HG03565 (cell line): ENCODE measurements at regions not wholly inside any gene's neighbourhood (a gene's known extent, or its start where the extent isn't known, plus 50 kb on each side); places are given as distances from the start of the nearest gene placed in this dataset.

ENCODE experiments used
- ATAC-seq: cut with Tn5 transposase; IDR thresholded peaks from one replicate; pipeline ENCODE4 v1.9.1; 2021; ENCODE audit warnings: mild to moderate bottlenecking, moderate library complexity; ENCODE audit not compliant: unreplicated experiment

- no peak for ATAC-seq
Observed at GRCh38 chr6:26305641-26305969, 59.4 kb upstream of the BTN3A2 start.

- no peak for ATAC-seq
Observed at GRCh38 chr6:26306232-26306631, 58.8 kb upstream of the BTN3A2 start.

GRCh38 chr6:26307850-26308249 lies 57.1 kb upstream of the BTN3A2 start:
- no peak for ATAC-seq

- ATAC-seq: no peak
Observed at GRCh38 chr6:26309731-26310142, 55.3 kb upstream of the BTN3A2 start.

- ATAC-seq: no peak
Observed at GRCh38 chr6:26311012-26311384, 54.0 kb upstream of the BTN3A2 start.

GRCh38 chr6:26311385-26312095 lies 53.5 kb upstream of the BTN3A2 start:
- ATAC-seq: peak; percentile 34

GRCh38 chr6:26312096-26312463 lies 52.9 kb upstream of the BTN3A2 start:
- no peak for ATAC-seq

- peak; percentile 29 for ATAC-seq
Observed at GRCh38 chr6:26312501-26313397, 52.2 kb upstream of the BTN3A2 start.
